Colonic mucosa (tissue), 4 donors: ENCODE measurements at regions not wholly inside any gene's neighbourhood (a gene's known extent, or its start where the extent isn't known, plus 50 kb on each side); places are given as distances from the start of the nearest gene placed in this dataset.

Source experiments
- DNase-seq: peaks from one replicate; pipeline ENCODE4 v3.0.0-alpha.2; 2020
- H3K27ac ChIP-seq: fragments of 200-600 bp; one replicate; pipeline ENCODE4 v1.8.0; 2021
- H3K27me3 ChIP-seq: fragments of 200-600 bp; one replicate; pipeline ENCODE4 v1.8.0; 2021
- H3K36me3 ChIP-seq: fragments of 200-600 bp; one replicate; pipeline ENCODE4 v1.8.0; 2021
- H3K4me1 ChIP-seq: fragments of 200-600 bp; one replicate; pipeline ENCODE4 v1.8.0; 2021; ENCODE audit warnings: mild to moderate bottlenecking
- H3K4me3 ChIP-seq: fragments of 200-600 bp; one replicate; pipeline ENCODE4 v1.8.0; 2021
- H3K9ac ChIP-seq, 2 donors: one replicate each; pipeline ENCODE4 v1.7.0; 2013; ENCODE audit warnings: control low read depth in 2 of 2, low read depth in 2 of 2, low read length in 2 of 2
- H3K9me3 ChIP-seq: fragments of 200-600 bp; one replicate; pipeline ENCODE4 v1.8.0; 2021
- intact Hi-C: fragments of 100-400 bp; cut with DNase I; formaldehyde crosslinking; loops from one replicate; pipeline ENCODE4 v1.14.1; 2022
- TF ChIP-seq, protein P1 (sequence below): fragments of 200-600 bp; IDR thresholded peaks from one replicate; pipeline ENCODE4 v1.8.0; 2022; ENCODE audit warnings: antibody characterized with exemption, mild to moderate bottlenecking
- donor health status: healthy.
- donor health status: DM: no; HTN: no; CAD: no.
- donor health status: DM: no; HTN: no; CAD: no.

DNA sequence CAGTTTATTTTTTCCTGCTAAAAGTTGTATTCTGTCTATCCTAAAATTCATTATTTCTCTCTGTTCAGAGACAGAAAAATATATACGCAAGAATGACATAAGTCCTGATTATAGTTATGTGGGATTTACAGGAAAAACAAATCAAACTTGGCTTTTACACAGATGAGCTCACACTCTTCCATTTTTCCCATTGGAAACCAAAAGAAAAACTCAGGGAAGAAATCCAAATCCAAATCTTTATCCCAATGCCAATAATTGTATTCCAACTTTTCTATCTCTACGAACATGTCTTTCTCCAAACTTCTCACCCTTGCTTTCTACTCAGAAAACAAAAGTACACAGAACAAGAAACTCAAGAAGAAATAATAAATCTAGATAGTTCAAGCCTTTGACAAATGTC is 249.1 kb upstream of the TMEFF2 start:
- Histone ChIP-seq H3K27ac (no peak overlapping the region), H3K4me3 (no peak overlapping the region), H3K9me3 (no peaks in the 10 kb centered on the region), H3K4me1 (no peaks in the 10 kb centered on the region), H3K27me3 (no peaks in the 10 kb centered on the region), H3K36me3 (no peaks in the 10 kb centered on the region), H3K9ac (no peak overlapping the region)
- no peak for DNase-seq
- TF ChIP-seq, protein P1, sequence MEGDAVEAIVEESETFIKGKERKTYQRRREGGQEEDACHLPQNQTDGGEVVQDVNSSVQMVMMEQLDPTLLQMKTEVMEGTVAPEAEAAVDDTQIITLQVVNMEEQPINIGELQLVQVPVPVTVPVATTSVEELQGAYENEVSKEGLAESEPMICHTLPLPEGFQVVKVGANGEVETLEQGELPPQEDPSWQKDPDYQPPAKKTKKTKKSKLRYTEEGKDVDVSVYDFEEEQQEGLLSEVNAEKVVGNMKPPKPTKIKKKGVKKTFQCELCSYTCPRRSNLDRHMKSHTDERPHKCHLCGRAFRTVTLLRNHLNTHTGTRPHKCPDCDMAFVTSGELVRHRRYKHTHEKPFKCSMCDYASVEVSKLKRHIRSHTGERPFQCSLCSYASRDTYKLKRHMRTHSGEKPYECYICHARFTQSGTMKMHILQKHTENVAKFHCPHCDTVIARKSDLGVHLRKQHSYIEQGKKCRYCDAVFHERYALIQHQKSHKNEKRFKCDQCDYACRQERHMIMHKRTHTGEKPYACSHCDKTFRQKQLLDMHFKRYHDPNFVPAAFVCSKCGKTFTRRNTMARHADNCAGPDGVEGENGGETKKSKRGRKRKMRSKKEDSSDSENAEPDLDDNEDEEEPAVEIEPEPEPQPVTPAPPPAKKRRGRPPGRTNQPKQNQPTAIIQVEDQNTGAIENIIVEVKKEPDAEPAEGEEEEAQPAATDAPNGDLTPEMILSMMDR, result no peak
- intact Hi-C loops, result no loop called here

DNA sequence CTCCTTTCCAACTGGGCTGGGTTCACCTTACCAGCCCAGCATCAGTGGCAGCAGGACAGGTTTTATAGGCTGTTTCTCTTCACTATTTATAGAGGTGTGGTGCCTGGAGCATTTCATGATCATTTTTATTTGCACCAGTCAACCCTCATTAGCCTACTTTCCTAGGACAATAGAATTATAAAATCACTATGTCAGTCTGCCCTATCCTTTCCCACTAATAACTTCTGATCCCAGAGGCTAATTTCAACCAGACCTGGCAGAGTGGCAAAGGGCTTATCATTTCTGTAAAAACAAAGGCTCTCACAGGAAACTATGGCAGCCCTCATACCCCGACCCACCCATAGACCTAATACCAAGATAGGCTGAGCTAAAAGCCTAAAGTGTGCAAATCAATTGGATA is 243.5 kb upstream of the TMEFF2 start:
- intact Hi-C loops, result no loop called here
- Histone ChIP-seq H3K36me3 (no peaks in the 10 kb centered on the region), H3K4me1 (no peaks in the 10 kb centered on the region), H3K27ac (no peak overlapping the region), H3K9ac (no peak overlapping the region), H3K27me3 (no peaks in the 10 kb centered on the region), H3K9me3 (no peaks in the 10 kb centered on the region), H3K4me3 (no peak overlapping the region)
- TF ChIP-seq, protein P1, result no peak
- no peak for DNase-seq

DNA sequence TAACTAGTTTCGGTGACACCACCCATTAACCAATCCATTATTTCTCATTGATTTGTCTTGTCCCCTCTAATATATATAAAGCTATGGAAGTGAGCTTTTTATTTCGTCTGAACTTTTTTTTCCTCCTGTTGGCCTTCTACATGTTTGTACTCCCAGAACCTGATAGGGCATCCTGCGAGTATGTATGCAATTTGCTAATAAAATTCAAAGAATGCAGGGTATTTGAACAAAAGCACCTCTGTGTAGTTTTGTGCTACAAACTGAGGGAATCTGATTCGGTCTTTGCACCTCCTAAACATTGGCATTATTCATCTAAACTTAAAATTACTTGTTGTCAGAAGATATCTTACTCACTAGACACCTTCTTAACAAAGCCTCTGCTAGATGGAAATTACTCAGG is 242.9 kb upstream of the TMEFF2 start:
- intact Hi-C loops, result no loop called here
- no peaks in the 10 kb centered on the region for H3K4me1 ChIP-seq
- no peak overlapping the region for H3K9ac ChIP-seq
- no peak overlapping the region for H3K27ac ChIP-seq
- no peaks in the 10 kb centered on the region for H3K9me3 ChIP-seq
- H3K36me3 ChIP-seq, result no peaks in the 10 kb centered on the region
- no peak for DNase-seq
- TF ChIP-seq, protein P1, result no peak
- no peak overlapping the region for H3K4me3 ChIP-seq
- no peaks in the 10 kb centered on the region for H3K27me3 ChIP-seq

DNA sequence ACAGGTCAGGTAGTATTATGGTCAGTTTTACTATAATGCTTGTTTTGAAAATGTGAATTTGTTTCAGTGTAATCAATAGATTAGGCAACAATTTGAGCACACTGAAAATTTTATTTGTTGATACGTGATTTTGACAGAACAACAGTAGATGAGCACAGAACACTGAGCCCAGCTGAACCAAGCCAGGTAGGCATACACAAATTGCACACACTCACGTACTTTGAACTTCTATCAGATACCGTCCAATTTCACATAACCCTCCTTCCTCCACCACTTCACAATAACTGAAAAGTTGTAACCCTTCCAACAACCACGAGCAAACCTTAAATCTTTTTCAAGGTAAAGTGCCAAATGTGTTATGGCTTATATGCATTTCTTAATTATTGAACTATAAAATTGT is 229.5 kb upstream of the TMEFF2 start:
- H3K27ac ChIP-seq, result no peak overlapping the region
- H3K9me3 ChIP-seq, result no peaks in the 10 kb centered on the region
- DNase-seq, result no peak
- intact Hi-C loops, result no loop called here
- H3K36me3 ChIP-seq, result no peaks in the 10 kb centered on the region
- H3K4me3 ChIP-seq, result no peak overlapping the region
- TF ChIP-seq, protein P1, result no peak
- no peaks in the 10 kb centered on the region for H3K27me3 ChIP-seq
- H3K9ac ChIP-seq, result no peak overlapping the region
- H3K4me1 ChIP-seq, result no peaks in the 10 kb centered on the region

DNA sequence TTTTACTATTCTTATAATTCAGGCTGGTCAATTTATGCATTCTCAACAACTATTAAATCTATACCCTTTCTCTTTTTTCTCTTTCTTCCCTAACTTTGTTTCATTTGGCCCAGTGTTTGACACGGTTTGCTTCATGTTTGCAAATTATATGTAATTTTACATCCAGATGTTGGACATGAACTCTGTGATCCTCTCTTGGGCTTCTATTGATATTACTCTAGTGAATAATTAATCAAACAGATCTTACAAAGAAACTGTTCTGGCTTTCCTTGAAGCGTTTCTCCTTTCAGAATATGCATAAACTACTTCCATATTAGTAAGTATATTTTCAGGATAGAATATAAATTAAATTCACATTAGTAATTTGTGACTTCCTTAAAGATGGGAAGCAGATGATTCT is 225.1 kb upstream of the TMEFF2 start:
- Histone ChIP-seq H3K27me3 (no peaks in the 10 kb centered on the region), H3K27ac (no peak overlapping the region), H3K4me3 (no peak overlapping the region), H3K9me3 (no peaks in the 10 kb centered on the region), H3K9ac (no peak overlapping the region), H3K36me3 (no peaks in the 10 kb centered on the region), H3K4me1 (no peaks in the 10 kb centered on the region)
- TF ChIP-seq, protein P1, result no peak
- intact Hi-C loops, result no loop called here
- DNase-seq, result no peak

DNA sequence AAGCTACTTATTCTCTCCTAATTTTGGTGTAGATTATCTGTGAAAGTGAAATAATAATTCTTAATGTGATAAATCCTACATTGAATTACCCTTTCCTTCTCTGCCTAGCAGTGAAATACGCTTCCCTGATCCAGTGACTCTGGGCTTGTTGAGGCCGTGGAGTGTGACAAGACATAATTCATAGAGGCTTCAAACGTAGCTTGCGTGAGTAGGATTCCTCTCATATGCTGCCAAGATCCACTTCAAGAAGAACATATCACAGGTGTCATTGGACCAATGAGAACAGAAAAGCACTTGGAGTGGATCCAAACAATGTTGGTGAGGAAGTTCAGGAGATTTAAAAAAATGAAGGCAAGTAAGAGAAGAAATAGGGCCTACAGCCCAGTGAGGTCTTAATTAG is 221.3 kb upstream of the TMEFF2 start:
- DNase-seq, result no peak
- H3K27ac ChIP-seq, result no peak overlapping the region
- no peaks in the 10 kb centered on the region for H3K4me1 ChIP-seq
- TF ChIP-seq, protein P1, result no peak
- H3K4me3 ChIP-seq, result no peak overlapping the region
- H3K9ac ChIP-seq, result no peak overlapping the region
- H3K9me3 ChIP-seq, result no peaks in the 10 kb centered on the region
- no peaks in the 10 kb centered on the region for H3K36me3 ChIP-seq
- no peaks in the 10 kb centered on the region for H3K27me3 ChIP-seq
- intact Hi-C loops, result no loop called here
